ENCODE measurements at regions not wholly inside any gene's neighbourhood (a gene's known extent, or its start where the extent isn't known, plus 50 kb on each side); places are given as distances from the start of the nearest gene placed in this dataset.

DNA sequence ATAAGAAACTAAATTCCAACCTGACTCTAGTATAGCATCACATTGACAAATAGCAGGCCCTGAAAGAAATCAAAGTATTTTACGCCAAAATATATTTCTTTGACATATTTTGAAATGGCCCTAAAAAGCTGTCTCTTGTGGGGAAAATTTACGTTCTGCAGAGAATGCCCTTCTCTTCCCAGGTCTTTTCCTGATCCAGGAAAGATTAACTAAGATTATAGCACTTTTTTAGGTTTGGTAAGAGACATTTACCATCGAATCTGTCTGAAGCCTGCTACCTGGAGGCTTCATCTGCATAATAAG is 121.1 kb downstream of the ATXN3L start:
- TF ChIP-seq, protein P1, sequence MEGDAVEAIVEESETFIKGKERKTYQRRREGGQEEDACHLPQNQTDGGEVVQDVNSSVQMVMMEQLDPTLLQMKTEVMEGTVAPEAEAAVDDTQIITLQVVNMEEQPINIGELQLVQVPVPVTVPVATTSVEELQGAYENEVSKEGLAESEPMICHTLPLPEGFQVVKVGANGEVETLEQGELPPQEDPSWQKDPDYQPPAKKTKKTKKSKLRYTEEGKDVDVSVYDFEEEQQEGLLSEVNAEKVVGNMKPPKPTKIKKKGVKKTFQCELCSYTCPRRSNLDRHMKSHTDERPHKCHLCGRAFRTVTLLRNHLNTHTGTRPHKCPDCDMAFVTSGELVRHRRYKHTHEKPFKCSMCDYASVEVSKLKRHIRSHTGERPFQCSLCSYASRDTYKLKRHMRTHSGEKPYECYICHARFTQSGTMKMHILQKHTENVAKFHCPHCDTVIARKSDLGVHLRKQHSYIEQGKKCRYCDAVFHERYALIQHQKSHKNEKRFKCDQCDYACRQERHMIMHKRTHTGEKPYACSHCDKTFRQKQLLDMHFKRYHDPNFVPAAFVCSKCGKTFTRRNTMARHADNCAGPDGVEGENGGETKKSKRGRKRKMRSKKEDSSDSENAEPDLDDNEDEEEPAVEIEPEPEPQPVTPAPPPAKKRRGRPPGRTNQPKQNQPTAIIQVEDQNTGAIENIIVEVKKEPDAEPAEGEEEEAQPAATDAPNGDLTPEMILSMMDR (IDR thresholded peaks at IDR 0.05), result no peak
- no peak for TF ChIP-seq POLR2A (IDR thresholded peaks at IDR 0.05)
- no peak for TF ChIP-seq EP300 (IDR thresholded peaks at IDR 0.05)
